ENCODE measurements at regions not wholly inside any gene's neighbourhood (a gene's known extent, or its start where the extent isn't known, plus 50 kb on each side); places are given as distances from the start of the nearest gene placed in this dataset.

- DNase-seq (ENCODE audit: low spot score): no peak
Measured at GRCh38 chr3:22111226-22111625, 360.2 kb upstream of the ZNF385D start.

- no peak for DNase-seq (ENCODE audit: low spot score)
Measured at GRCh38 chr3:22113453-22113852, 362.4 kb upstream of the ZNF385D start.

- no peak for DNase-seq (ENCODE audit: low spot score)
Measured at GRCh38 chr3:22115581-22115980, 364.6 kb upstream of the ZNF385D start.

GRCh38 chr3:22117091-22117490, 366.1 kb upstream of the ZNF385D start:
- DNase-seq (ENCODE audit: low spot score): no peak

- DNase-seq (ENCODE audit: low spot score): peak; percentile 50
Measured at GRCh38 chr3:22117751-22118346, 366.8 kb upstream of the ZNF385D start.

GRCh38 chr3:22118542-22118941, 367.5 kb upstream of the ZNF385D start:
- DNase-seq (ENCODE audit: low spot score): no peak

- DNase-seq (ENCODE audit: low spot score): no peak
Measured at GRCh38 chr3:22121068-22121701, 370.2 kb upstream of the ZNF385D start.

- no peak for DNase-seq (ENCODE audit: low spot score)
Measured at GRCh38 chr3:22122567-22122966, 371.6 kb upstream of the ZNF385D start.

GRCh38 chr3:22129101-22129500, 378.1 kb upstream of the ZNF385D start:
- no peak for DNase-seq (ENCODE audit: low spot score)

- no peak for DNase-seq (ENCODE audit: low spot score)
Measured at GRCh38 chr3:22141769-22142168, 390.8 kb upstream of the ZNF385D start.

GRCh38 chr3:22147161-22147560, 396.2 kb upstream of the ZNF385D start:
- DNase-seq (ENCODE audit: low spot score): no peak

- DNase-seq (ENCODE audit: low spot score): no peak
Measured at GRCh38 chr3:22156868-22157267, 405.9 kb upstream of the ZNF385D start.

GRCh38 chr3:22157848-22158247, 406.8 kb upstream of the ZNF385D start:
- DNase-seq (ENCODE audit: low spot score): peak; percentile 24

GRCh38 chr3:22159004-22159695, 408.1 kb upstream of the ZNF385D start:
- DNase-seq (ENCODE audit: low spot score): no peak

GRCh38 chr3:22161315-22161714, 410.3 kb upstream of the ZNF385D start:
- DNase-seq (ENCODE audit: low spot score): no peak

- DNase-seq (ENCODE audit: low spot score): no peak
Measured at GRCh38 chr3:22170370-22170769, 419.4 kb upstream of the ZNF385D start.

GRCh38 chr3:22172964-22173363, 422.0 kb upstream of the ZNF385D start:
- no peak for DNase-seq (ENCODE audit: low spot score)

GRCh38 chr3:22175947-22176346, 424.9 kb upstream of the ZNF385D start:
- peak; percentile 18 for DNase-seq (ENCODE audit: low spot score)

- no peak for DNase-seq (ENCODE audit: low spot score)
Measured at GRCh38 chr3:22176911-22177310, 425.9 kb upstream of the ZNF385D start.

- DNase-seq (ENCODE audit: low spot score): no peak
Measured at GRCh38 chr3:22189616-22190015, 438.6 kb upstream of the ZNF385D start.

- DNase-seq (ENCODE audit: low spot score): no peak
Measured at GRCh38 chr3:22199095-22199494, 448.1 kb upstream of the ZNF385D start.

GRCh38 chr3:22208844-22209243, 457.8 kb upstream of the ZNF385D start:
- no peak for DNase-seq (ENCODE audit: low spot score)

GRCh38 chr3:22209578-22209977, 458.6 kb upstream of the ZNF385D start:
- no peak for DNase-seq (ENCODE audit: low spot score)

Data from umbilical cord (tissue), 1 donor.